RWPE2 (cell line): ENCODE measurements at regions not wholly inside any gene's neighbourhood (a gene's known extent, or its start where the extent isn't known, plus 50 kb on each side); places are given as distances from the start of the nearest gene placed in this dataset.
A peak's percentile ranks its signal among the peaks of the same experiment; 100 is the strongest.

Experiments used
- ATAC-seq: fragments of 200-7000 bp; cut with Tn5 transposase; 3 replicates; pipeline ENCODE4 v1.9.1; 2021; ENCODE audit warnings: low read depth
- DNase-seq: peaks from one replicate; pipeline ENCODE4 v3.0.0-alpha.2; 2020; ENCODE audit warnings: low spot score
- H3K27ac ChIP-seq: fragments of 450-650 bp; 2 replicates; pipeline ENCODE4 v1.5.1; 2017; ENCODE audit warnings: mild to moderate bottlenecking; ENCODE audit not compliant: poor library complexity, severe bottlenecking
- H3K27me3 ChIP-seq: fragments of 250-450 bp; sonication (Bioruptor Pico); 2 replicates; pipeline ENCODE4 v1.5.1; 2021; ENCODE audit warnings: mild to moderate bottlenecking, moderate library complexity; ENCODE audit not compliant: insufficient read depth, poor library complexity, severe bottlenecking
- H3K36me3 ChIP-seq: fragments of 250-450 bp; sonication (Bioruptor Pico); 2 replicates; pipeline ENCODE4 v1.5.1; 2020; ENCODE audit warnings: low read depth, mild to moderate bottlenecking, moderate library complexity
- H3K4me1 ChIP-seq: fragments of 250-450 bp; sonication (Bioruptor Pico); 2 replicates; pipeline ENCODE4 v1.5.1; 2021; ENCODE audit warnings: mild to moderate bottlenecking, moderate library complexity; ENCODE audit not compliant: insufficient read depth, poor library complexity, severe bottlenecking
- H3K4me3 ChIP-seq: fragments of 250-450 bp; sonication (Bioruptor Pico); 2 replicates; pipeline ENCODE4 v1.5.1; 2021; ENCODE audit warnings: mild to moderate bottlenecking, moderate library complexity; ENCODE audit not compliant: severe bottlenecking
- H3K9me3 ChIP-seq: fragments of 250-450 bp; sonication (Bioruptor Pico); 2 replicates; pipeline ENCODE4 v1.5.1; 2021; ENCODE audit warnings: mild to moderate bottlenecking, moderate library complexity; ENCODE audit not compliant: severe bottlenecking
- TF ChIP-seq, protein P1 (sequence below): fragments of 450-650 bp; IDR thresholded peaks from one replicate; pipeline ENCODE4 v1.5.1; 2017; ENCODE audit warnings: mild to moderate bottlenecking, moderate library complexity; ENCODE audit not compliant: poor library complexity, severe bottlenecking

DNA sequence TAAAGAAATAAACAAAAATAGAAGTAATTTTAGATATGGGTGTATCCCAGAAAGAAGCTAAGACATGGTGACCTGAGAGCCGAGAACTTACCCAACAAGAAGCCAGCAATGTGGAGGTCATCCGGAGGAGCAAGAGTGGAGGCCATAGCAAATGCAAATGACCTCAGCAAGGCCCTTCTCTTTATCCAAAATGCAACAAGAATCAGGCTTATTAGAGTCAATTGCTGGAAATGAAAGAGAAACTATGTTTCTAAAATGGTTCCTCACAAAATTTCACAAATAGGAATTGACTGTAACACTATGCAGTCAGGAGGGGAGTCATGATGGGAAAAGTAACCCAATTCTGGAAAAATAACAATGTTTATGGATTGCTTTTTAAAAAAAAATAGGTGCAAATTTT, 90.4 kb downstream of the TNFAIP3 start:
- ATAC-seq (no peak), DNase-seq (no peak)
- Histone ChIP-seq H3K9me3 (peaks cover 2% of the 10 kb centered on the region), H3K27me3 (no peaks in the 10 kb centered on the region), H3K4me1 (peaks cover 2% of the 10 kb centered on the region), H3K4me3 (no peak overlapping the region), H3K36me3 (no peaks in the 10 kb centered on the region), H3K27ac (no peak overlapping the region)
- TF ChIP-seq, protein P1, sequence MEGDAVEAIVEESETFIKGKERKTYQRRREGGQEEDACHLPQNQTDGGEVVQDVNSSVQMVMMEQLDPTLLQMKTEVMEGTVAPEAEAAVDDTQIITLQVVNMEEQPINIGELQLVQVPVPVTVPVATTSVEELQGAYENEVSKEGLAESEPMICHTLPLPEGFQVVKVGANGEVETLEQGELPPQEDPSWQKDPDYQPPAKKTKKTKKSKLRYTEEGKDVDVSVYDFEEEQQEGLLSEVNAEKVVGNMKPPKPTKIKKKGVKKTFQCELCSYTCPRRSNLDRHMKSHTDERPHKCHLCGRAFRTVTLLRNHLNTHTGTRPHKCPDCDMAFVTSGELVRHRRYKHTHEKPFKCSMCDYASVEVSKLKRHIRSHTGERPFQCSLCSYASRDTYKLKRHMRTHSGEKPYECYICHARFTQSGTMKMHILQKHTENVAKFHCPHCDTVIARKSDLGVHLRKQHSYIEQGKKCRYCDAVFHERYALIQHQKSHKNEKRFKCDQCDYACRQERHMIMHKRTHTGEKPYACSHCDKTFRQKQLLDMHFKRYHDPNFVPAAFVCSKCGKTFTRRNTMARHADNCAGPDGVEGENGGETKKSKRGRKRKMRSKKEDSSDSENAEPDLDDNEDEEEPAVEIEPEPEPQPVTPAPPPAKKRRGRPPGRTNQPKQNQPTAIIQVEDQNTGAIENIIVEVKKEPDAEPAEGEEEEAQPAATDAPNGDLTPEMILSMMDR: no peak

DNA sequence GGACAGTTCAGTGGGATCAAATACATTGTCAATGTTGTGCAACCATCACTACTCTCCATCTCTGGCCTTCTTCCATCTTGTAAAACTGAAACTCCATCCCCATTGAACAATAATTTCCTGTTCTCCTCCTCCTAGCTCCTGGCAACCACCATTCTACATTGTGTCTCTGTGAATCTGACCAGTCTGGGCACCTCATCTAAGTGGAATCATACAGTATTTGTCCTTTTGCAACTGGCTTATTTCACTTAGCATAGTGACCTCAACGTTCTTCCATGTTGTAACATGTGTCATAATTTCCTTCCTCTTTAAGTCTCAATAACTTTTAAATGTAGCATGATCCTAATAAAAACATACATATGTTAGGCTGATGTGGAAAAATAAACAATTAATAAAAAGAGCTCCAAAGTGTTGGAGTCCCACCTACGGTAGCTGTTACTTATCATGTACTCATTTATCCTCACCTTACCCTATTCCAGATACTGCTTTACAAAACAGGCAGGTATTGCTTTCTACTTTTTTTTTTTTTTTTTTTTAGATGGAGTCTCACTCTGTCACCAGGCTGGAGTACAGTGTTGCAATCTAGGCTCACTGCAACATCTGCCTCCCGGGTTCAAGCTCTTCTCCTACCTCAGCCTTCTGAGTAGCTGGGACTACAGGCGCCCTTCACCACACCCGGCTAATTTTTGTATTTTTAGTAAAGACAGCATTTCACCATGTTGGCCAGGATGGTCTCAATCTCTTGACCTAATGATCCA, 91.9 kb downstream of the TNFAIP3 start:
- Histone ChIP-seq H3K36me3 (no peaks in the 10 kb centered on the region), H3K4me3 (no peak overlapping the region), H3K27ac (no peak overlapping the region), H3K27me3 (no peaks in the 10 kb centered on the region), H3K9me3 (peaks cover 2% of the 10 kb centered on the region), H3K4me1 (peaks cover 2% of the 10 kb centered on the region)
- DNase-seq: no peak
- peak; percentile 72; the same call in 2 of the 3 replicates for ATAC-seq
- TF ChIP-seq, protein P1: no peak

DNA sequence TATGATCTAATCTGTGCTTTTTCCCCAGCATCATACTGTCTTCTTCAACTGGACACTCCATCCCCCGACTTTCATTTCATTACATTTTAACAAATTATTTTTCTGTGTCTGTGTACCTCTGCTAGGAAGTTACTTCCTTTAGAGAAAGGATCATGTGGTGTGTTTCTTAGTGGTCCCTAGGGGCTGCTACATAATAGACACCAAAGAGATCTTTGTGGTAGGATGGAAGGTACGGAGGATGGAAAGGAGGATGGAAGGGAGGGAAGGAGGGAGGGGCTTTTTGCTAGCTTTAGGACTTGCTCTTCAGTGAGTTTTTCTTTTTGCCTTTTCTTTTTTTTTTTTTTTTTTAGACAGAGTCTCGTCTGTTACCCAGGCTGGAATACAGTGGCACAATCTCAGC, 95.7 kb downstream of the TNFAIP3 start:
- peaks cover 2% of the 10 kb centered on the region for H3K4me1 ChIP-seq
- ATAC-seq (no peak), DNase-seq (no peak)
- no peak overlapping the region for H3K4me3 ChIP-seq
- H3K9me3 ChIP-seq: peaks cover 2% of the 10 kb centered on the region
- H3K27me3 ChIP-seq: no peaks in the 10 kb centered on the region
- no peak overlapping the region for H3K27ac ChIP-seq
- TF ChIP-seq, protein P1: no peak
- no peaks in the 10 kb centered on the region for H3K36me3 ChIP-seq

DNA sequence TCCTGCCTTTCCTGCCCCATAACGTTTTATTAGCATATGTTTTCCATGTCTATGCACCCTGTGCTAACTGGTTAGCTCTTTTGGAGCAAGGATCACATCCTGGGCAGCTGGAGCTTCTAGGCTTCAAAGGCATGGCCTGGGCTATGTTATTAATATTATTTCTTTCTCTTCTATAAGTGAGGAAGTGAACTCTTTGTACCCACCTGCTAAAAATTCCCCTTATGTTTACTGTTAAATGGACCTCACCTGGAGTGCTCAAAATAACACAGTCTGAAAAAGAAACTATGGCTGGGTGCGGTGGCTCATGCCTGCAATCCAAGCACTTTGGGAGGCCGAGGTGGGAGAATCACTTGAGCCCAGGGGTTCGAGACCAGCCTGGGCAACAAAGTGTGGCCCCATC, 97.8 kb downstream of the TNFAIP3 start:
- Histone ChIP-seq H3K9me3 (peaks cover 2% of the 10 kb centered on the region), H3K36me3 (no peaks in the 10 kb centered on the region), H3K4me3 (no peak overlapping the region), H3K4me1 (no peaks in the 10 kb centered on the region), H3K27me3 (no peaks in the 10 kb centered on the region), H3K27ac (no peak overlapping the region)
- ATAC-seq: no peak
- no peak for DNase-seq
- TF ChIP-seq, protein P1: no peak
